ENCODE measurements at regions not wholly inside any gene's neighbourhood (a gene's known extent, or its start where the extent isn't known, plus 50 kb on each side); places are given as distances from the start of the nearest gene placed in this dataset.
"Not testable (repeated sequence)": the region's sequence is repeated elsewhere in the genome, so short reads cannot be mapped to it uniquely, and the experiment has no call there.

DNA sequence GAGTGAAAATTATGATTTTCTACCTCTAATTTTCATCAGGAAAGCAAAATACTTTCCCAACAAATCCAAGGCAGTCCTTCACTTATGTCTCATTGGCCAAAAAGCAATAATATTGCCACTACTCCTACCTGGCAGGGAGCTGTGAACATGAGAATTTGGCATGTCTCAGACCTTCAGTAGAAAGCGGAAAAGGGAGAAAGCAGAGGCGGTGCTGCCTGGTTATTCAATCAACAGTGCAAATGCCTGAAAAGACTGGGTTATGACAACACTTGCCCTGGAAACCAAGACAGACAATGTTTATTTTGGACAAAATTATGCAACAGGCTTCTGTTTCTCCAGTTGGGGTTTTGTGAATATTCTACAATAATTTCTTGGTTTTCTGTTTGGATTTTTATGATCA lies 194.4 kb downstream of the TAF11L14 start:
- DNase-seq (ENCODE audit: low spot score) = no peak

GRCh38 chr5:17829456-17829855 lies 195.2 kb downstream of the TAF11L14 start:
- no peak for DNase-seq (ENCODE audit: low spot score)

- DNase-seq (ENCODE audit: low spot score) = no peak
These were observed 197.0 kb downstream of the TAF11L14 start for GRCh38 chr5:17831279-17831678.

DNA sequence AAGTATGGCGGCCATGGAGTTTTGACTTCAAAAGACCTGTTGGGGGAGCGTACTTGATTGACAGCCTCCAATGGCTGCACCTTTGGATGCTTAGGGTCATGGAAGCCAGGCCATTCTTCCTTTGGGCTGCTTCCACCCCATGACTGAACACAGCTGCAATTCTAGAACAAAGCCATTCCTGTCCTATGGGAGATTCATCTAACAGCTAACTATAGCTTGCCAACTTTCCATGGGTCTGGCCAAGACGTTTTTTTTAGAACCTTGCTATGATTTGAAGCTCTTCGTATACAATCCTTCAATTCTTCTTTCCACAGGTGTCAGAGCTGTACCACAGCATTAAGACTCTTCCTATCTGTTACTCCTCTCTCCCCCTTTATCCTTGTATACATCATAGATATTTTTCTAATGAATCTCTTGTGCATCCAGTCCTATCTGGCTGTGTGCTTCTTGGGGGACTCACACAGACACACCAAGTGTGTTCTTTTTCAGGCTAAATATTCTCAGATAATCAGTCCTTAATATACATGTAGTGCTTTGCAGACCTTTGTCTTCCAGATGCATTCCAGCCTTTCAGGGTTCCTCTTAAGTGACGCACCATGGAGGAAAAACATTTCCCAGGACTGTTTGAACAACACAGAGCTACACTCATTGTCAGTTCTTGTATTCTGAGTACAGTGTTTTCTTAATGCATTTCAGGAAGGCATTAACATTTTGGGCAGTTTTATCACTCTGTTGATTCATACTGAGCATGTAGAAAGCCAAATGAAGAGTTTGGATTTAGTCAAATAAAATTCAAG lies 198.9 kb downstream of the TAF11L14 start:
- no peak for DNase-seq (ENCODE audit: low spot score)

GRCh38 chr5:17837757-17838156 lies 203.5 kb downstream of the TAF11L14 start:
- DNase-seq (ENCODE audit: low spot score) = no peak

DNA sequence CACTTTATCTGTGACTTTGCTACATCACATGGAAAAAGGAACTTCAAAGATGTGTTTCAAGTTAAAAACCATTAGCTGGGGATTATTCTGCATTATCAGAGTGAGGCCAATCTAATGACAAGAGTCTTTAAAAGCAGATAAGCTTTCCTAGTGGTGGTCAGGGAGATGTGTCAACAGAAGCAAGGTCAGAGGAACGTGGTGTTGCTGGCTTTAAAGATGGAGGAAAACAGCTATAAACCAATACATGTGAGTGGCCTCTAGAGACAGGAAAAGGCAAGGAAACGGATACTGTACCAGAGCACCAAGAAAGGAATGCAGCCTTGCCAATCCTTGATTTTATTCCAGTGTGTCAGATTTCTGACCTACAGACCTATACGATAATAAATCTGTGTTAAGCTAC lies 204.2 kb downstream of the TAF11L14 start:
- DNase-seq (ENCODE audit: low spot score) = no peak

DNA sequence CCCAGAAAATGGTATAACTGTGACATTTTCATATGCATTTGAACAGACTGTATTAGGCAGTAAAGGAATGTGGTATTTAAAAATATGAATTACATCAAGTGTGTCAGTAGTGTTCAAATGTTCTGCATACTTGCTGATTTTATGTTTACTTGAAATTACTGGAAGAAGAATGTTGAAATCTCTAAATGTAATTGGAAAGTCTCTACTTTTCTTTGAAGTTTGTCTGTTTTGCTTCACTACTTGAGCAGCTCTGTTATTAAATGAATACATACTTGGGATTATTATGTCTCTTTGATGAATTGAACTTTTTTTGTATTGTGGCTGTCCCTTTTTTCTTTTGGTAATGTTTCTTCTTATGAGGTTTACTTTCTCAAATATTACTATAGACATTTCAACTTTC lies 205.6 kb downstream of the TAF11L14 start:
- no peak for DNase-seq (ENCODE audit: low spot score)

GRCh38 chr5:17846496-17846895 lies 212.2 kb downstream of the TAF11L14 start:
- DNase-seq (ENCODE audit: low spot score) = no peak

DNA sequence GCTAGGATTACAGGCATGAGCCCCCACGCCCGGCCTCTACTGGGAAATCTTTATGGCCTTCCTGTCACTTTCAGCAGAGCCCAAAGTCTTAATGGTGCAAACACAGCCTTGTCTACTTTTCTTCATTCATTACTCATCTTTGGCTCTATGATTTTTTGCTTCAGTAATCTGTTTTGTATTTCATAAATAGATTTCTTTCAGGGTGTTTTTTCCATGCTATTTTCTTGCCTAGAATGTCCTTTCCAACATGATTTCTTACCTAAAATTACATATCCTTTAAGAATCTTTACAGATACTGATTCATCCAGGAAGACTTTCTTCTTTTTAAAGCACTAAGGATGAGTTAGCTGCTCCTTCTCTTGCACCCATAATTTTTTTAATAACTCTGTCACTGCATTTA lies 213.0 kb downstream of the TAF11L14 start:
- no peak for DNase-seq (ENCODE audit: low spot score)

DNA sequence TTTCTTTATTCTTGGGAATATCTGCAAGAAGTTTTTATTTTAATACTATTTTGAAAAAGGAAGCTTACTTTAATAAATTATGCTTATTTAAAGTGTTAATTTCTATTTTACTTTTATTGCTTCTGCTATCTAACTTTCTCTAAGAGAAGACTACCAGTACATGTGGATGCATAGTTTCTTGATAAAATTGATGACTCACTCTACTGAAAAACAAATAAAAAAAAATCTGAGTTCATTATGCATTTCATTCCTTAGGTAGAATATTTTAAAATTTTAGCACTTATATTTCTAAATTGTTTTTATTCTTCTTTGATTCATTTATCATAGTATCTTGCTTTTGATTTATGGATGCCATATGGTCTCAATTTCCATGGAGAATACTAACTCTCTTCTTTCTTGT lies 217.9 kb downstream of the TAF11L14 start:
- DNase-seq (ENCODE audit: low spot score) = no peak

- no peak for DNase-seq (ENCODE audit: low spot score)
These were observed 218.5 kb downstream of the TAF11L14 start for GRCh38 chr5:17852740-17853139.

GRCh38 chr5:17854901-17855300 lies 220.6 kb downstream of the TAF11L14 start:
- DNase-seq (ENCODE audit: low spot score) = no peak

GRCh38 chr5:17860660-17861315 lies 226.5 kb downstream of the TAF11L14 start:
- DNase-seq (ENCODE audit: low spot score) = no peak

DNA sequence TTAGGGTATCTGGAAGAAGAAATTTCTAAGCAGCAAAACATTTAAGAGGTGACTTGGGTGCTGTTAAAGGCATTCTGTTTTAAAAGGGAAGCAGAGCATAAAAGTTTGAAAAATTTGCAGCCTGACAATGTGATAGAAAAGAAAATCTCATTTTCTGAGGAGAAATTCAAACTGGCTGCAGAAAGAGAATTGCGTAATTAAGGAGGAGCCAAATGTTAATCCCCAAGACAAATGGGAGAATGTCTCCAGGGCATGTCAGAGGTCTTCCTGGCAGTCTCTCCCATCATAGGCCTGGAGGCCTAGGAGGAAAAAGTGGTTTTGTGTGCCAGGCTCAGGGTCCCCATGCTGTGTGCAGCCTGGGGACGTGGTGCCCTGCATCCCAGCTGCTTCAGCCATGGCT lies 230.6 kb downstream of the TAF11L14 start:
- DNase-seq (ENCODE audit: low spot score) = not testable (repeated sequence)

DNA sequence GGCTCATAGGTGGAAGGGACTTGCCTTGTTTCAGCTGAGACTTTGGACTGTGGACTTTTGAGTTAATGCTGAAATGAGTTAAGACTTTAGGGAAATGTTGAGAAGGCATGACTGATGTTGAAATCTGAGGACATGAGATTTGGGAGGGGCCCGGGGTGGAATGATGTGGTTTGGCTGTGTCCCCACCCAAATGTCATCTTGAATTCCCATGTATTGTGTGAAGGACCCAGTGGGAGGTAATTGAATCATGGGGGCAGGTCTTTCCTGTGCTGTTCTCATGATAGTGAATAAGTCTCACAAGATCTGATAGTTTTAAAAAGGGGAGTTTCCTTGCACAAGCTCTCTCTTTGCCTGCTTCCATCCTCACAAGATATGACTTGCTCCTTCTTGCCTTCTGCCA lies 231.7 kb downstream of the TAF11L14 start:
- DNase-seq (ENCODE audit: low spot score) = not testable (repeated sequence)

GRCh38 chr5:17872204-17872603 lies 237.9 kb downstream of the TAF11L14 start:
- no peak for DNase-seq (ENCODE audit: low spot score)

DNA sequence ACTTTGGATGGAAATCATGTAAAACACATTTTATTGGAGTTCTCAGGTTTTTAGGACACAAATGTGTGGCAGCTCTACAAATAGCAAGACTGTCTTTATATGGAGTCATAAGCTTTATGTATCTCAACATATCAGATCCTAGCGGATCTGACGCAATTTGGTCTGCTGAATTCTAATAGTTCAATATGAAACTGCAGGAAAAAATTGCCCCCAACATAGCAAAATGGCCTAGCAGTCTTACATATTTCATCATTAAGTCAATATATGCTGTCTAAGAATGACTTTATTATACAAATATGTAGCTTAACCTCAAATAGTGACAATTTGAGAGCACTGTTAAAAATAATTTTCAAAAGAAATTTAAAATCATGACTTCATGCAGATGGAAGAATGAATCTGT lies 244.3 kb downstream of the TAF11L14 start:
- no peak for DNase-seq (ENCODE audit: low spot score)

DNA sequence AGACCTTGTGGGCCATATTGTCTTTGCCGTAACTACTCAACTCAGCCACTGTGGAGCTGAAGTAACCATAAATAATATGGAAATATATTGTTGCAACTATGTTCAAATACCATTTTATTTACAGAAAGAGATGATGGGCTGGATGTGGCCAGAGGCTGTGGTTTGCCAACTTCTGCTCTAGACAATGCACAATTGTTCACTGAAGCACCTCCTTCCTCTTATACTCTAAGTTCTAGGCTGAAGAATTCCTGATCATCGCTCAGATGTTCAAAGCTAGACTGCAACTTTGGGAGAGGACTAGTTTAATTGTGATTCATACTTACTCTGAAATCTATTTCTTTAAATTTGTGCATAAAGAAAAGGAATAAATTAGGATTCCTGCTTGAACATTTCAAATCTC lies 245.0 kb downstream of the TAF11L14 start:
- no peak for DNase-seq (ENCODE audit: low spot score)

GRCh38 chr5:17880869-17881268 lies 246.6 kb downstream of the TAF11L14 start:
- no peak for DNase-seq (ENCODE audit: low spot score)

DNA sequence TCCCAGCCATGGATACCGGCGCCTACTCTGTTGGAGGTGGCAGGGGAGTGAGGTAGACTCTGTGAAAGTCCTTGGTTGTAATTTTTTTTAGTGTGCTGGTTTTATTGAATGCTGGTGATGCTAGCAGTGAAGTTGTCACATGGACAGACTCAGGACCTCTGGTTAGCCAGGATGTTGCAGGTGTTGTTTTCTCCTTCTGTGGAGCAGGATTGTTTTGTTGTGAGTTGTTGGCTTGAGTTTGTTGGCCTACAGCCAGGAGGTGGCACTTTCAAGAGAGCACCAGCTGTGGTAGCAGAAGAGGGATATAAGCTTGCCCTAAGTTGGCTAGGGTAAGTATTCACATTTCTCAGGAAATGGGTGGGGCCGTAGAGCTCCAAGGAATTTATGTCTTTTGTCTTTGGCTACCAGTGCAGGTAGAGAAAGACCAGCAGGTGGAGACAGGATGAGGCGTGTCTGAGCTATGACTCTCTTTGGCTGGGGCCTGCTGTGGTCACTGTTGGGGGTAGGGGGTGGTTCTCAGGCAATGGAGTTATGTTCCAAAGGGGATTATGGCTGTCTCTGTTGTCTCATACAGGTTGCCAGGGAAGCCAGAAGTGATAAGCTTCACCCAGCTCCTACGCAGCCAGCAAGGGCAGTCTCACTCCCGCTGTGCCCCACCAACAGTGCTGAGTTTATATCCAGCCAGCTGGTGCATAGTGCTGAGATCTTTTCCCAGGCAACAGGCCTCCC lies 248.7 kb downstream of the TAF11L14 start:
- DNase-seq (ENCODE audit: low spot score) = no peak

GRCh38 chr5:17888155-17888554 lies 253.9 kb downstream of the TAF11L14 start:
- DNase-seq (ENCODE audit: low spot score) = no peak

- no peak for DNase-seq (ENCODE audit: low spot score)
These were observed 256.2 kb downstream of the TAF11L14 start for GRCh38 chr5:17890501-17890900.

- DNase-seq (ENCODE audit: low spot score) = no peak
These were observed 257.6 kb downstream of the TAF11L14 start for GRCh38 chr5:17891881-17892280.
